GM15510 (cell line): ENCODE measurements at regions not wholly inside any gene's neighbourhood (a gene's known extent, or its start where the extent isn't known, plus 50 kb on each side); places are given as distances from the start of the nearest gene placed in this dataset.

Source experiments
- POLR2A ChIP-seq: IDR thresholded peaks from 3 replicates; pipeline ENCODE4 v1.6.1; 2011; ENCODE audit warnings: borderline replicate concordance; ENCODE audit not compliant: insufficient read length; ENCODE audit errors: extremely low read depth

DNA sequence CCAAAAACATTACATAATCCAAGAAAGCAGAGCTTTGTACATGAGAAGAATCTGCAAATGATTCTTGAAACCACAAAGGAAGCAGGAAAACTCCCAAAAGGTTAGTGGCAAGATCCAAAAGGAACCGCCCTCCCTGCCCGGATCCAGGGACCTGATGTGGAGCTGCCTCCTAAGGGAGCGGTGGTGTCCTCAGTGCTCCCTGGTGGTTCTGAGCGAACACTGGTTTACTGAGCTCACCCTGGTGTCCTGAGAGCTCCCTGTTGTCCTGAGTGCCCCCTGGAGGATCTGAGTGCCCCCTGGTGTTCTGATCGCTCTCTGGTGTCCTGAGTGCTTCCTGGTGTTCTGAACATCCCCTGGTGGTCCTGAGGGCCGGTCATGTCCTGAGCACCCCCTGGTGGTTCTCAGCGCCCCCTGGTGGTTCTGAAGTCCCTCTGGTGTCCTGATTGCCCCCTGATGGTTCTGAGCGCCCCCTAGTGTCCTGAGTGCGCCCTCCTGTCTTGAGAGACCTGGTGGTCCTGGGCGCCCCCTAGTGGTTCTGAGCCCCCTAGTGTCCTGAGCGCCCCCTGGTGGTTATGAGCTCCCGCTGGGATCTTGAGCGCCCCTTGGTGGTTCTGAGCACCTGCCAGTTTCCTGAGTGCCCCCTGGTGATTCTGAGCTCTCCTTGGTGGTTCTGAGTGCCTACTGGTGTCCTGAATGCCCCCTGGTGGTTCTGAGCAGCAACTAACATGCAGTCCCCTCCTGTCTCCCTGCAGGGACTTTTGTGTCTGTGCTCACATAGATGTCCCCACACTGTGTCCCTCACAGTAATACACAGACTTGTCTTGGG lies 891.1 kb downstream of the TMEM121 start:
- TF ChIP-seq POLR2A, result no peak

DNA sequence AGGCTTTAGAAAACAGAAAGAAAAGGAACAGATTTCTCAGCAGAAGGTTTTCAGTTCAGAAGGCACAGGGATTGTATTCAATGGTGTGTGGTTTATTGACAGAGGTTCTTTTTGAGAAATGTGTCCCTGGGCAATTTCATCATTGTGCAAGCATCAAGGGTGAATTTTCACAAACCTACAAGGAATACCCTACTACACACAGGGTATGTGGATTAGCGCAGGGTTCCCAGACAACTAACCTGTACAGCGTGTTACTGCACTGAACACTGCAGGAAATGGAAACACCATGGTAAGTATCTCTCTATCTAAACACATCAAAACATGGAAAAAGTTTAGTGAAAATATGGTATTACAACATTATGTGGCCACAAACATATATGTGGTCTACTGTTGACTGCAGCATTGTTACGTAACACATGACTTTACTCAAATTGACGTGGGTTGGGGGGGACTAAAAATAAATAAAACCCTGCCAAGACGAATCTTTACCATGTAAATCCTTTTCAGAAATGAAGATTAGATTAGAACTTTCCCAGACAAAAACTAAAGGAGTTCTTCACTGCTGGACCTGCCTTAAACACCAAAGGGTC lies 893.1 kb downstream of the TMEM121 start:
- TF ChIP-seq POLR2A, result no peak

DNA sequence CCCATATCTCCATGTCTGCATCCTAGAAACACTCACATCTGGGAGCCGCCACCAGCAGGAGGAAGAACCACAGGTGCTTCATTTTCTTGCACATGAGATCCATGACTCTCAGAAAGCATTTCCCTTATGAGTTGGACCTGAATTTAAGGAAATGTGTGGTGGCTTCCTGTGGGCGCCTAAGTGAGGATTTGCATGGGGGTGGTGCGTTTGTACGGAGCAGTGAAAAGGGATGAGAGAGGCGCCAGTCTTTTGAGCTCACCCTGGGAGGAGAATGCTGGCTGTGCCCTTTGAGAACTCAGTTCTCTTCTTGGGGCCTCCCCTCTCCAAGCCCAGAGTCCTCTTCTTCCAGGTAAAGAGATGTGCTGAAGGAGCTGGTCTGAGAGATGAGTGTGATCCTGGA lies 895.7 kb downstream of the TMEM121 start:
- TF ChIP-seq POLR2A, result no peak

DNA sequence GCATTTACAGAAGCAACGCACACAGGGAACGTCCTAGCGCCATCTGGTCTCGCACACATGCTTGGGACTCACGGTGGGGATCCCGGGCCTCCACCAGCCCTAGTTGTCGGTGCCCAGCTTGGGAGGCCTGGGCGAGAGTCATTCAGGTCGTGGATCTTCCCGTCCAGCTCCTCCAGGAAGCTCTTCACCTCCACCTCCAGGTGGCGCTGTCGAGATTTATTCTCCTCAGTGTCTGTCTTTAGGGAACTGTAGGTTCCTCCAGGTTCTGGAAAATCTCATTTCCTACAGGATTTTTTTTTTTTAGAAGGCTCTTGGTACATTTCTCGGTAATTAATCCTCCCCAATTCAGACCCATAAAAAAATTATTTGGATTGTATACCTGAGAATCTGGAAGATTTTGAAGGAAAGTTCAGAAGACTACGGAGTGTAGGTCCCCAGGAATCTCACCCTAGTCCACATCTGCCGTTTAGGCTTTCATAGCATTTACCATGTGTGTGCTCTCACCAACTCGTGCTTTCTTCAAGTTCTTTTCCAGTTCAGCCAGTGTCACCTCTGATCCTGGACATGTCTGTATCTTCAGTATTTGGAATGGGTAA lies 910.0 kb downstream of the TMEM121 start:
- no peak for TF ChIP-seq POLR2A

DNA sequence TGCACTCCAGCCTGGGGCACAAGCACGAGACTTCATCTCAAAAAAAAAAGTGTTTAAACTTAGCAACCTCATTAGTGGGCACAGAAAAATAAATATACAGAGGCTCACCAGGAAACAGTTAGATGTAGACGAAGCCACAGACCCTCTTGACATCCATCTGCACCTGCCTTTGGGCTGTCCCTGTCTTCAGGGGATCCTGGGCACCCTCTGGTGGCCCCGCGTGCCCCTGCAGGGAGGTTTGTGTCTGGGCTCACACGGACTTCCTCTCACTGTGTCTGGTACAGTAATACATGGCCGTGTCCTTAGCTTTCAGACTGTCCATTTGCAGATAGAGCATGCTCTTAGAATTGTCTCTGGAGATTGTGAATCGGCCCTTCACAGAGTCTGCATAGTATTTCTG lies 916.5 kb downstream of the TMEM121 start:
- TF ChIP-seq POLR2A, result no peak

DNA sequence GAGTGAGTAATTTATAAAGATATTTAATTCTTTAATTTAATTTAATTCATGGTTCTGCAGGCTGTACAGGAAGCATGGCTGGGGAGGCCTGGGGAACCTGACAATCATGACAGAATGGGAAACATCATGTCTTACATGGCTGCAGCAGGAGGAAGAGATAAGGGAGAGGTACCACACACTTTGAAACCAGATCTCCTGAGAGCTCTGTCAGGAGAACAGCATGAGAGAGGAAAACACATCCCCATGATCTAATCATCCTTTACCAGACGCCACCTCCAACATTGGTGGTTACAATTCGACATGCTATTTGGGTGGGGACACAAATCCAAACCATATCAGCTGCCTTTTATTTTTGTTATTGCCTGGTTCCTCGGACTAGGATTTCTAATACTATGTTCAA lies 928.6 kb downstream of the TMEM121 start:
- no peak for TF ChIP-seq POLR2A

DNA sequence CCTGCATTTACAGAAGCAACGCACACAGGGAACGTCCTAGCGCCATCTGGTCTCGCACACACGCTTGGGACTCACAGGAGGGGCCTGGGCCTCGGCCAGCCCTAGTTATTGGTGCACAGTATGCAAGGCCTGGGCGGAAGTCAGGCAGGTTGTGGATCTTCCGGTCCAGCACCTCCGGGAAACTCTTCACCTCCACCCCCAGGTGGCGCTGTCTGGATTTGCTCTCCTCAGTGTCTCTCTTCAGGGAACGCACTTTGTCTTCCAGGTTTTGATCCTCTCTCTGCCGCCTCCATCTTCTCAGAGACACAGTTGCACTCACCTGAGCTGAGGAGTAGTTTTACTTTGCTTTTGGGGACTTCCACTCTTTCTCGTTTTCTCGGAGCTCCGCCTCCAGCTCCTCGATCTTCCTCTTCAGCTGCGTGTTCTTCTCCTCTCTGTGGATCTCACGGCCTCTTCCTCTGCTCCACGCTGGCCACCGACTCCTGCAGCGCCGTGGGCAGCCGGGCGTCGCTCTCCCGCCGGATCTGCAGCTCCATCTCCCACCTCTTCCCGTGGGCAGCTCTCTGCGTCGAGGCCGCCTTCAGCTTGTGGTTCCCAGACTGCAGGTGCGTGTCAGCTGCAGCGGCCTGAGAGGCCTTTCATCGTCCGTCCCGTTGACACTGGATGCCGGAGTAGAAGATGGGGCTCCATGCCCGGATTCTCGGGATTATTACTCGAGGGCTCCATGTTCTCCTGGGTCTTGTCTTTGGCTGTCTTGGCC lies 933.8 kb downstream of the TMEM121 start:
- TF ChIP-seq POLR2A, result no peak

DNA sequence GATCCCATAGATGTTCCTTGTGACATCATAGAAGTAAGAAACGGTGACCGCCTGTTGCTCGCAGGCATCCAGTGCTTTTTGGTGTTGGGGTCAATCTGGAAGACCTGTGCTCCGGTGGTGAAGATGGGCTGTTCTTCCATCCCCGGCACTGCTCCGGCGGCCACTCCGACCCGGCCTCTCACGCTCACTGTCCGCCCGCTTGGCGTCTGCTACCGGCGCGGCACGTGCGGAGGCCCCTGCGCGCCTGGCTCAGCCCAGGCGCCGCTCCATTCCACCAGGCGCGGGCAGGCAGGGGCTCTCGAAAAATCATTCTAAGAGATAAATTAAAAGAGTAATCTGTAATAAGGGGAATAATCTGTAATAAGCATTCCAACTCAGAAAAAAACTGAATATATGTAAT lies 934.5 kb downstream of the TMEM121 start:
- no peak for TF ChIP-seq POLR2A

DNA sequence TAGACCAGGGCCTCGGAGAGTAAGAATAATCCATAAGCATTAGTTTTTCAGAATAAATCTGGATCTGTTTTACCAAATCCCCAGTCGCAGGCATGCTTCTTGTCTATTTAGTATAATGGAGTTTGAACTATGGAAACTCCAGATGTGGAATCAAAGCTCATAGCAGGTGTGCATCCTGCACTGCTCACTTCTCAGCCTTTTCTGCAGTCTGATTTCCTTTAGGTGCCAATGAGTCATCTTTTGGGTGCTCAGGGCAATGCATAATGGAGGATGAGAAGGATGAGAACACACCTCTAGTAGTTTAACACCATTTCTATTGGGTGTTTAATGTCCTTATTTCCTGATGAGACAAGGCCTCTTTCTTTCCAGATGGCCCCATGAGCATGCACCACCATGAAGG lies 961.2 kb downstream of the TMEM121 start:
- TF ChIP-seq POLR2A, result no peak

DNA sequence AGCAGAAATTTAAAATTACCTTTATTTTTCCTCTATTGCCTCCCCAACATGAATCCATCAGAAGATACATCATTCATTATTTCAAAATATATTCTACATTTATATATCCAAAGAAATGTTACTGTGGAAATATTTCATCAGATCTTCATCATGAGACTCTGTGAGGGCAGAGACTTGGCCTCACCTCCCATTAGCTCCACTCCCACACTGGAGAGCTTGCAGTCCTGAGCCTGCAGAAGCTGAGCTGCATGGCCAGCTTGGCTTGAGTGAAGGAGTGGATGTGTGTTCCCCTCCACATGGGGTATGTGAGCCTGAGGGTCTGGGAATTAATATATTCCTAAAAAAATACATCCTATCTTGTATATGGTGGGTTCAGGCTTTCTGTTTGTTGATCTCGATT lies 961.9 kb downstream of the TMEM121 start:
- no peak for TF ChIP-seq POLR2A

DNA sequence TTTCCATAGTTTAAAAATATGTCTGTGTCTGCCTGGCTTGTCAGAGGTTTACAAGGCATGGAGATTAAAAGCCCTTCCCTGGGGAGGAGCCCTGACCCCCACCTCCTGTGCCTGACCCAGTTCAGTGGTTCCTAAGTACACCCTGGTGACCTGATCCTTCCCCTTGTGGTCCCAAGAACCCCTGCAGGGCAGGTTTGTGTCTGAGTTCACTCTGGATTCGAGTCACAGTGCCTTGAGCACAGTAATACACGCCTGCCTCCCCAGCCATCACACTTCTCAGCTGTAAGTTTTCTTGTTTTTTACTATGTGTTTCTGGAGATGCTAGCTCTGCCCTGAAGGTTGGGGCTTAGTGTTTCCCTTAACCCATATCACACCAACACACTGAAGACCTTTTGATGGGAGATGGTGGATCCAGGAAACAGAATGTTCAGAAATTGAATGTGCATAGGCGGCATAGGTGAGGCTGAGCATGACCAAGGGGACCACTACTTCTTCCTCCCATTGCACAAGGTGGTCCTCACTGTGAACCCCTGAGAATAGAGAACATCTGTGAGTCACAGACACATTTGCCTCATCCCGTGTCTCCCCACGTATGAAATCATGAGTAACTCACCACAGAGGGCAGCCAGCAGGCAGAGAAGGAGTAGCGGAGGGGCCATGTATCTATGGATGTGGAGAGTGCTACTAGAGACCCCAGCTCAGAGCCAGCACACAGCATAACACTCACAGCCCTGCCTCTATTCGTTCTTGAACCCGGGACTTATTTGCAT lies 962.9 kb downstream of the TMEM121 start:
- TF ChIP-seq POLR2A, result no peak

DNA sequence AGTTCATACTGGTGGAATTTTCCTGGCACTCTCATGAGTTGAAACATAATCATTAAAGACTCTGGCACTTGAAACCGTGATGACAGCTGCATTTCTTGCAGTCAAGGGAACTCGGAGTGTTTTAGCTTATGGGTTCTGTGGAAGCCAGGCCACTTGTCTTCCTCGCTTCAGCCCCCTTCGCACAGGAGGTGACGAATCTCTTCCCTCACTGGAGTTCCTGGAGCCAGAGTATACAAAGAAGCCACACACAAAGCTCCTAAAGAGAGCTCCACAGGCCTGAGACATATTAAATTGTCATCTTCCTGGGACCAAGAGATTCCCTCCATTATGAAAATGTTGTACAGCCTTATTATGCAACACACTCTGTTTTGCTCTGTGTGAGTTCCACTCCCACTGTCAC lies 964.1 kb downstream of the TMEM121 start:
- TF ChIP-seq POLR2A, result no peak

DNA sequence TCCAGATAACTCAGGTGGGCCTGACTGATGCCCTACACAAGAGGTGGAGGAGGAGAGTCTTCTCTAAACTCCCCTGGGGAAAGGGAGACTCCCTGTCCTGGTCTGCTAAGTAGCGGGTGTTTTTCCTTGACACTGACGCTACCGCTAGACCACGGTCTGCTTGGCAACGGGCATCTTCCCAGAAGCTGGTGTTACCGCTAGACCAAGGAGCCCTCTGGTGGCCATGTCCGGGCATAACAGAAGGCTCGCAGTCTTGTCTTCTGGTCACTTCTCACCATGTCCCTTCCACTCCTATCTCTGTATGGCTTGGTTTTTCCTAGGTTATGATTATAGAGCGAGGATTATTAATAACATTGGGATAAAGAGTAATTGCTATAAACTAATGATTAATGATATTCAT lies 965.5 kb downstream of the TMEM121 start:
- no peak for TF ChIP-seq POLR2A

DNA sequence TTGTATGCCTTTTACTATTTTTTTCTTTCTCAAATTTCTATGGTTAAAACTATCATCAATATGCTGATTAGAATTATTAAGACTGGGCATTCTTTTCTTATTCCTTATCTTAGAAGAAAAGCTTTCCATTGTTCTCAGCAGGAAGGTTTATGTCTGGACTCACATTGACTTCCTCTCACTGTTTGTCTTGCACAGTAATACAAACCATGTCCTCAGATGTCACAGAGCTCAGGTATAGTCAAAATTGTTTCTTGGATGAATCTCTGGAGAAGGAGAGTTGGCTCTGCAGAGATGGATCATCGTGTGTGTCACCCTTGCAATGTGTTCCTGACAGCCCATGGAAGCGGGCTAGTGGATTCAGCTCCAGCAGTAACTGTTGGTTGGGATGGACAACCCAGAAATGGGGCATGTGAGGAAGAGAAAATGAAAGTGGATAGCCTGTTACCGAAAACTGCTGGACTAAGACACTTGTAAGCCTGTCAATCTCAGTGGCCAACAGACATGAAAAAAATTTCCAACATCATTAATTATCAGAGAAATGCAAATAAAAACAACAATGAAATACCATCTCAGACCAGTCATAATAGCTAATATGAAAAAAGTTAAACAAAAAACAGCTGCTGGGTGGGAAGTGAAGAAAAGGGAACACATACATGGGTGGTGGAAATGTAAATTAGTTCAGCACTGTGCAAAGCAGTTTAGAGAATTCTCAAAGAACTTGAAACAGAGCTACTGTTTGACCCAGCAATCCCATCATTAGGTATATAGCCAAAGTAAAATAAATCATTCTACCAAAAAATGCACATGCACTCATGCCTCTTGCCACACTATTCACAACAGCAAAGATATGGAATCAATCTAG lies 967.8 kb downstream of the TMEM121 start:
- no peak for TF ChIP-seq POLR2A

DNA sequence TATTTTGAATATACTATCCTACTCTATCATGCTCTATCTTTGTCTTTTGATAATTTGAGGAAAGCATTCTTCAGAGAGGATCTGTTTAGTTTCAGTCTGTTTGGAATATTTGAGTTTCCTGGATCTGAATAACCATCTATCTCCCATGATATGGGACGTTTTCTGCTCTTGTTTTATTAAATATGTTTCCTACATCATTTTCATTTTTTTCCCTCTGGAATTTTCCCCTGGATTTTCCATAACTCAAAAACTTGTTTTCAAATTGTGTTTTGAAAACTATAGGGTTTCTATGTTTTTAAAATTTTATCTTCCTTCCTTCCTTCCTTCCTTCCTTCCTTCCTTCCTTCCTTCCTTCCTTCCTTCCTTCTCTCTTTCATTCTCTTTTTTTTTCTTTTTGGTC lies 974.2 kb downstream of the TMEM121 start:
- no peak for TF ChIP-seq POLR2A

DNA sequence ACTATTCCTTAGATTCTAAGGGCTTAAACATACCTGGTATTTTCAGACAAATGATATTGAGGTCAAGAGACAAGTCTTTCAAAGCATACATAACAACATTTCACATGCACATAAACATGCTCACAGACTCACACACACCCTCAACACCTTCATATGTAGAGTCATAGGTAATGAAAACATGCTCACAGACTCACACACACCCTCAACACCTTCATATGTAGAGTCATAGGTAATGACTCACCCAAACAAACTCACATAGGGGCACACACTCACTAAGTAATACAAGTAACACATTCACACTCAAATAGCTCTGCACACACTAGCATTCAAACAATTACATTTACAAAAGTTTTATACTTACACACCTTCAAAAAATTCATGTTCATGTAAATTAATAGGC lies 975.5 kb downstream of the TMEM121 start:
- no peak for TF ChIP-seq POLR2A
